T-helper 2 cell treated with Interferon-gamma antibody and Interleukin-4, amounts not matched to agents 100 ng/mL and 5 ng/mL, for 36 hours (primary cell): ENCODE measurements at regions not wholly inside any gene's neighbourhood (a gene's known extent, or its start where the extent isn't known, plus 50 kb on each side); places are given as distances from the start of the nearest gene placed in this dataset.

Source experiments
- intact Hi-C: fragments of 100-400 bp; cut with micrococcal nuclease; formaldehyde crosslinking; loops from one replicate; pipeline ENCODE4 v1.15.1; 2023

DNA sequence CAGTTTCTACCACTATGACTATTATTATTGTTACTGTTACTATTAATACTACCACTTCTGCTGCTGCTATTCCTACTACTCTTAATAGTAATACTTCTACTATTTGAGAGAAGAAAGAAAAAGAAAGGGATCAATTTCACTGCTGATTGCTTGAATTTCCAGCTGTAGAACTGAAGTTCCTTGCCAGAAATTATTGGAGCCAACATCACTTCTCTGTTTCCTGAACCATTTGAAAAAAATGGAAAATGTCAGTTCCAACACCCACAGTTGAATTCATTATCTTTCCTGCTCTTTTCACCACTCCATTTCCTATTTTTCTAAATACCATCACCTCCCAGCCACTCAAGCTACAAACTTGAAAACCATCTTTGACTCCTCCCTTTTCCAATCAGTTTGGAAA is 54.1 kb upstream of the PIK3C2G start:
- intact Hi-C loops = no loop called here

DNA sequence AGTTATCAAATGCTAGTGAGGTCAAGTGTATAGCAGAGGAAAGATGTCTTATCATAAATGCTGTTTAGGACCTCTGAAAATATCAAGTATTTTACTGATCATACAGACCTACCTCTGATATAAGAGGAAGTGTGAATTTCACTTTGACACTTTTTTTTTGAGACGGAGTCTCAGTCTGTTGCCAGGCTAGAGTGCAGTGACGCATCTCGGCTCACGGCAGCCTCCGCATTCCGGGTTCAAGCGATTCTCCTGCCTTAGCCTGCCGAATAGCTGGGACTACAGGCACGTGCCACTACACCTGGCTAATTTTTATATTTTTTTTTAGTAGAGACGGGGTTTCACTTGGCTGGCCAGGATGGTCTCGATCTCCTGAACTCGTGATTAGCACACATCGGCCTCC is 55.1 kb upstream of the PIK3C2G start:
- intact Hi-C loops = no loop called here

DNA sequence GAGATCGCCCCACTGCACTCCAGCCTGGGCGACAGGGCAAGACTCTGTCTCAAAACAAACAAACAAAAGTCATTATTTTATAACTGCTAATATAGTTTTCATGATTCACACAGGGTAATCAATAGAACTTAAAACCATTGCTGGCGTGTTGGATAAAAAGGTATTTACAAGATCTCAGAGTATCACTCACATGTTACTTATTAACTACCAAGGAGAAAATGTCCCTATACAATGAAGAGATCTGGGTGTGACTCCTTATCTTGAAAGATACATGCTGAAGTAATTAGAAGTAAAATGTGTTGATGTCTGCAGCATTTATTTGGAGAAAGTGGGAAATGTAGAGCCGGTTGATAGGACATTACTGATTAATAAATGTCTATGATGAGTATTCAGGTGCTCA is 57.3 kb upstream of the PIK3C2G start:
- intact Hi-C loops = no loop called here

DNA sequence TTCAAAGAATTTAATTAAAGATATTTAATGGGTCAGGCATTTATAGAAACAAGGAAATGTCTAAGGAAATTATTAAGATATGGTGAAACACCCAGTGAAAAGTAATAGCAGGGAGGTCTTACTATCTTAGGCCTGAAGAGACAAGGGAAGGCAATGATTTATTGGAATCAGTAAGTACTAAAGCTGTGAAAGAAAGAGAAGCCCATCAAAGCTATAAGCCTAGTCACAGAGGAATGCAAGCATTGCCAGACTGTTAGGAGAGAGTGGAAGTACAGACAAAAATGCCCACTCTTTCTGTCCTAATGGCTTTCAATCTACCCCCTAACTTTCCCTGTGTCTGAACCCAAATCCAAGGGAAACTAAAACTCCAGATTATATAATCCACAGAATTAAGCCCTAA is 69.2 kb upstream of the PIK3C2G start:
- intact Hi-C loops = no loop called here

DNA sequence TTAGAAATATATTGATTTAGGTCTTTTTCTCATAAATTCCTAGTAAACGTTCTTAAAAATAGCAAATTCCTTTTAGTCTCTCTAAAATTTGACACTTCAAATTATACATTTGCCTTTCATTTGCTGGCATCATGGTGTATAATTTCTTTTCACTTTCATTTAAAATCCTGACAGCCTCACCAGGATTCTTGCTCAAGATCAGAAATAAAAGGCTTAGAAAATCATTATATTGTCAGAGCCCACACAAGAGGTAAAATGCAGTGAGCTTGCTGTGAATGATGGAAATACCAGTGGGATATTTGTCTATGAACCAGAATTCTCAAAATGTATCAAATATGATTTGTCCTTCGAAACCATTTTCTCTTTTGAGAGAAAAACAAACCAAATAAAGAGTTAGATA is 78.2 kb upstream of the PIK3C2G start:
- intact Hi-C loops = no loop called here

DNA sequence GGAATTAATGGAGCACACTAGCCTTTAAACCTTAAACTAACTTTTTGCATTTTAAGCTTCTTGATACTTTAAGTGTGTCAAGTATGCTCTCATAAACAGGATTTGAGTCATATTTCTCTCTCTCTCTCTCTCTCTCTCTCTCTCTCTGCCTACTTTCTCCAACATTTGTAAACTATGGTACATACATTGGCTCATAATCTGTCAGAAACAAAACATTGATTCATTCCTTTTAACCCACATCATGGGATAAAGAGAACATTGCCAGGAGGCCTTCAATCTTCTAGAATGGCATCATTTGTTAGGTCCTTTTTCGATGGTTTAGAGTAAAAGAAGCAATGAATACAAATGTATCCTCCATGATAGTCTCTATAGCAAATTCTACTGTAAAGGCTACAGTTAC is 81.6 kb upstream of the RERGL start:
- intact Hi-C loops = no loop called here

DNA sequence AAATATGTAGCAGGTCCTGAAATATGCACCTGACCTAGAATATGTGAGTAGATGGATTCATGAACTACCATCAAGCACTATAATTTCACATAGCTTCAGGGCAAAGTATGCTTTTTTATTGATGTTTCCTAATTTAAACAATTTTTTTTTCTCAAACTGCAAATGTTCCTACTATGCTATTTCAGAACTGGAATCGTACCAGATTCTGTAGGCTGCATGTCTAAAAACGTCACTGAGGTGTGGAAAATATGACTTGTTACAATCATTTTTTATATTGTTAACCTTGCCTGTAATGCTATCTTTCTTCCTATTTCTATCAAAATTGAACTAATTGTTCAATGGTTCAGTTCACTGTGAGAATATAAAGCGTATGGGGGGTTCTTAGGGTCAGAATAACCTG is 78.0 kb upstream of the RERGL start:
- intact Hi-C loops = no loop called here

DNA sequence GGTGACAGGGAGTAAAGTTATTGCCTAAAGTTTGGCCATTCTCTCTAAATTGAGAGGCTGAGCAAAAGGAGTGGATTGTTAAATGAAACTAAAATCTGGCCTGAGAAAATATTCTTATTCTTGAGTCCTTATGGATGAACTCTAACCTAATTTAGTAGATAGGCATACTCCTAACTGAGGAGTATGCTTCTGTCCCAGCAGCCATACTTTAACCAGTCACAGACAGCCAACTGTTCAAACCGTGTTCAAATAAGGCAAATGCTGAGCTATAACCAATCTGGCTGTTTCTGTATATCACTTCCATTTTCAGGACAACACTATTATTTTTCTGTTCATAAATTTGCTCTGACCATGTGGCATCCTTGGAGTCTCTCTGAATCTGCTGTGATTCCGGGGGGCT is 75.9 kb upstream of the RERGL start:
- intact Hi-C loops = no loop called here

DNA sequence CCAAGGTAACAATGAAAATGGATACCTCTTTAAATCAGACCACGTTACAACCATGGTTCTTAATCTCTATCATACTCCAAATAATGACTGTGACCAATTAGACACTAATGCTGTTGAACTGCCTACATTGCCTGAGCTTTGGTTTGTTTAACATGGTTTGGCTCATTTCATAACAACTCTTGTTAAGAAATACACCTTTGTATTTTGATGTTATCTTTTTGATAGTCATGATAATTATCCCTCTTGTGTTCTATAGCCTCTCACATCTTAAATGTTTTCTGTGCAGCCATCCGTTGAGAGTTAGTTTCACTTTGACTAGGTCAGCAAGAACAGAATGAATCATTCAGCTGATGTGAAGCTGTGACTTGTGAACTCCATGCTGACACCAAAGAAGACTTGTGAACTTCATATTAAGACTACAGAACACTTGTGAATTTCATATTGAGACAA is 75.5 kb upstream of the RERGL start:
- intact Hi-C loops = no loop called here

DNA sequence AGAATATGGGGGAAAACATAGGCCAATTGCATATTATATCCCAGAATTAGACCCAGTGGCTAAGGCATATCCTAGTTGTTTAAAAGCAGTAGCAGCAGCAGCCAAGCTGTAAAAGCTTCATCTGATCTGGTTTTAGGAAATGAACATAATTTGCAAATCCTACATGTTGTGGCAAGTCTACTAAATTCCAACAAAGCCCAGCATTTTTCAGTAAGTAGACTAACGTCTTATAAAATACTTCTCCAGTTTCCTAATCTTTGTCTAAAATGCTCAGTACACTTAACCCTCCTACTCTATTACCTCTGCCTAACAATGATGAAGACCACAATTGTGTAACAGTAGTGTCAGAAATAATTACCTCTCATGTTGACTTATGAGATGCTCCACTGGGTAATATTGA is 70.9 kb upstream of the RERGL start:
- intact Hi-C loops = no loop called here

DNA sequence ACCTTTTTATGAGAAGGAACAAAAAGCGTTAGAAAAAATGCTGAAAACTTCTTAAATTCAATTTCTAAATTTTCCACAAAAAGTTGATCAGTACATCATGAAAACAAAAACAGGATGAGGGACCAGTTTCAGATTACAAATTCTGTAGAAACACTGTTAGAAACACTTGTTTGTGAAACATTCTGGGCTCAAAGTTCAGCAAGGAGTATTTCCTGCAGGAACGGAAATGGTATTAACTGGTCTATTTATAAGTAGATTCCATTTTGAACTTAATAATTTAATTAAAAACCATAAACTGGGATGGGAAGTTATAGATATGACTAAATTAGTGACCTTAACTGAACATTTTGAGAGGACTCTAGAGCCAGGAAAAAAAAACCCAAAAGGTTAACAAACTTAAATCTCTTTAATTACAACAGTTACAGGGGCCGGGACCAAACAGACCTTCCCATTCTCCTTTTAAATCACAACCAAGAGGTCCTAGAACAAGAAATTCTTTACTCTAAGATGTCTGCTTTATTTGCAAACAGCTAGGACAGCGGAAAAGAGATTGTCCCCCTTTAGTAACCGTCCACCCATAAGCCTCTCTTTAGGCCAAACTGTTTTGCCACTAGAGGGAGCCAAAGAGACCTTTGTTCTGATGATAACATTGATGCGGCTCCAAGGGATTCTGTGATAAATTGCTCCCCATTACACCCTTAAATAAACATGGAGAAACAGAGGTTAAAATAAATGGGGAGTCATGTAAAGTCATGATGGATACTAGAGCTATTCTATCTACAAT is 69.0 kb upstream of the RERGL start:
- intact Hi-C loops = loop anchor here (1.0 kb wide), 1 partner anchor 65 kb away; no protein-coding TSS in a partner anchor

DNA sequence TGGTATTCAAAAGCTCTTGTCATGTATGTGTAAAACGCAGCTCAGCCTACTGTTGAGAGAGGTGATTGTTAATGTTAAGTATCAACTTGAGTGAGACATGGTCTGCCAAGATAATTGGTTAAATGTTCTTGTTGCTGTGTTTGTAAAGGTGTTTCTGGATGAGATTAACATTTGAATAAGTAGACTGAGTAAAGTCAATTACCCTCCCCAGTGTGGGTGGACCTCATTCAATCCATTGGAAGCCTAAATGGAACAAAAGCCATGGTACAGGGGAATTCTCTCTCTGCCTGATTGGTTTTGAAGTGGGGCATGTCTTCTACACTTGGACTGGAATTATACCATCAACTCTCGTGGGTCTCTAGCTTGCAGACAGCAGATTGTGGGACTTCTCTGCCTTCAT is 63.8 kb upstream of the RERGL start:
- intact Hi-C loops = no loop called here

DNA sequence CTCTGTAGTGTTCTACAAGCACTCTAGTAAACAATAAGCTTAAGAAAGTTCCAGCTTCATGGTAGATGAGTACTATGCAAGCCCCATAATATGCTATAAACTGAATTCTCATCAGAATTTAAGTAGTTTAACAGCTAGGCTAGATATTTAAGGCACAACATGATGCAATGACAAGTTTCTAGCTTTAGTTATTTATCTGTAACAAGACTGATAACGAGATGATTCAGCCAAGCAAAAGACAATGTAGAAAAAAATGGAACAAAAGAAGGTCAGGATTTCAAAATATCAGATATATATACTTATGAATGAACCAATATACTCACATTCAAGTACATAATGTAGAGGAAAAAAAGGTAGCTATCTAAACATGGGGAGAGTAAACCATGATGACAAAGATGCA is 61.0 kb upstream of the RERGL start:
- intact Hi-C loops = no loop called here

DNA sequence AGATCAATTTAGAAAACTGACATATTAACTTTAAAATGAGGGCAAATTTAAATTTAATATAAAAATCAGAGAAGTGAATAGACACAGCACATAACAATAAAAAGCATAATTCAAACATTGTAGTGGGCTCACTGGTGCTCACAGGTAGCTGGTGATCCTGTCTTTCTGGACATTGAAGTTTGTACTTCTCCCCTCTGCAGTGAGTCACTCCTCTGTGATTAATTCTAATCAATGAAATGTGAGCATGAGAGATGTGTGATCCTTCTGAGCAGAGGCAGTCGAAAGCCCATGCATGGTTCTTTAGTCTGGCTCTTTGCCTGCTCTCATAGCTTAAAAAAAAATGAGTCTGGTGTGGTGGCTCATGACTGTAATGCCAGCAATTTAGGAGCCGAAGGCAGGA is 59.0 kb upstream of the RERGL start:
- intact Hi-C loops = no loop called here

DNA sequence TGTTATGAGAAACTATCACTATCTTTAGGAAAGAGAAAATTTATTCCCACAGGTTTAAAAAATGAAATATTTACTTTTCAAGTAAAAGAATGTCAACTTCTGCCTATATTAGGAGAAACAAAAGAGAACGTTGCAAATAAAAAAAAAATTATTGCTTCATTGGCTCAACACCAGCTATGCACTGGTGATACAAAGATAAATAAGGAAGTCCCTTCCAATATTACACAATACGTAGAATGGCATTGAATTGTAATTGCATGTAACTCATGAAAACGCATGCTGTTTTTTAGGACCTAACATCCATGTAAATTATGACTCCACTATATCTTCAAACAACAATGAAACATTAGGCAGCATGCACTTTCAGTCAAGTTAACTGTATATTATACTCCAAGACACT is 56.4 kb upstream of the RERGL start:
- intact Hi-C loops = no loop called here

DNA sequence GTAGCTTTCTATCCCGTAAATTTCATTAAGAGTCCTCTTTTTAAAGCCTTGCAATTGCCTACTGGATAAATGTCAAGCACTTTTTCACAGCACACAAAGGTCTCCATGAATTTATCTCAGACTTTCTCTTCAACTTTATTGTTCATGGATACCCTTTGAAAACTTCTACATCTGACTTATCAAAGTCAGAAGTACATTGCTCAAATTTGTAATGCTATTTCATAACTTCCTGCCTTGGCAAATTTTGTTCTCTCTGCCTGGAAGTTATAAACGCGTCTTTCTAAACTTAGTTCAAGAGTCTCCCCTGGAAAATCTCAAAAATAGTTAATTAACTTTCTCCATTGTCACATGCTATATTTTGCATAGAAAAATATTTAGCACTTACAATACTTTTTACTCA is 55.9 kb upstream of the RERGL start:
- intact Hi-C loops = no loop called here

DNA sequence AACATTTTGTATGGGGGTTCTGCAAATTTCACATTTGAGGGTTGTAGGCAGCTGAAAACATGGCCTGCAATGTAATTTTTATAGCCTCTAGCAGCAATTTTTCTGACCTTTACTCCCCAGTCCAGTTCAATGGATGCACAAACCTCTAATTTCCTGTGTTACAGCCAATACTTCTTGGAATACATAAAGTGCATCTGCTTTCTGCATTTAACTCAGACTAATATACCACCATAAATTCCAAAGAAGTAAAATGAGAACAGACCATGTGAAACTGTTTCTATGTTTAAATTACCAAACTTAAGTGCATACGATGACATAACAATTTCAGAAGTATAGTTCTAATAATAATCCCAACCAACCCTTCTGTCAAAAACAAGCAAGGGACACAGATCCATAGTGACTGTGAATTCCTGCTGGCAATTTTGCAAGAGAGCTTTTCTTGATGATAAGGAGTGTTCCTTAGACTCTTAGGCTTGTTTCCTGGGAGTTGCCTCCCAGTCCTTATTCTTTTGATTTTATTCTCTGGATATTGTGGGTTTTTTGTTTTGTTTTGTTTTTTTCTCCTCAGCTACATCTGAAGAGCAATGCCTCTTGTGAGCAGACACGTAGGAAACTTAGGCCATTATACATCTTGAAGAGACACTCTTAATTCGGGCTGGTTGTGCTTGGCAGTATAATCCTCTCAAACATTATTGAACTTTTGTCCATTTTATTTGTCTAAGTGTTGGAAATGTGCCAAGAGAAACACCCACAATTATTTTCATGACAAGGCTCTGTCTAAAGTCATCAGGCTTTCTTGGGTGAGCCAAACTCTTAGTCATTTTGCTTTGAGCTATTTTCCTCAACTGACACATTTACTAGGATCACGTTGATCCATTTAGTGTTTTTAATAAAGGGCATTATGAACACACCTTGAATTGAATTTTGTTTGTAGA is 51.3 kb upstream of the RERGL start:
- intact Hi-C loops = loop anchor here (2.0 to 5.0 kb wide), 2 partner anchors 1045 to 1146 kb away; no protein-coding TSS in a partner anchor

DNA sequence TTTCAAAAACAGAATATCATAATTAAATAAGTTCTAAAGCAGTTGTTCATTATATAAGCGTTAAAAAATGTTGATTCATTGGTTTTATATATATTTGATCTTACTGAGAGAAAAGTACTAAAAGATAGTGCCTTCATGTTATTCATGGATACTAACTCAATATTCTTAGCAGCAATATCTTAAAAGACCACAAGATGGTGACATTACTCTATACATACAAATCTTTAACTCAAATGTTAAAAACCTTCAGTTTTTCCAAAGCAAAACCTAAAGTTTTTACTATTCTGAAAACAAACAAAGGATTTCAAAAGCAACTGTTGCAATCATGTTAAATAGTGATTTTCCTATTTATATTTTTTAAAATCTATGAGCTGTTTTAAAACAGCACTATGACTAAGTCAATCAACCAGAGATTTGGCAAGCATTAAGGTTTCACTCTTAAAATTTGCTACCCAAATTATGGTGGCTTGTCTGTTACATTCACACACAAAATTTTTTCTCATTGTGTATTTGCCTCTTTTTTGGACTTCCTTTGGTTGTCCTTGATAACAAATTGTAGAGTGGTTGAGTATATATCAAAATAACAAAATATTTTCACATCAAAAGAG is 50.1 kb upstream of the RERGL start:
- intact Hi-C loops = loop anchor here (2.0 to 5.0 kb wide), 2 partner anchors 1047 to 1147 kb away; no protein-coding TSS in a partner anchor
